Right renal cortex interstitium (tissue), 3 donors: ENCODE measurements at regions not wholly inside any gene's neighbourhood (a gene's known extent, or its start where the extent isn't known, plus 50 kb on each side); places are given as distances from the start of the nearest gene placed in this dataset.
A peak's percentile ranks its signal among the peaks of the same experiment; 100 is the strongest.
"Not testable (repeated sequence)": the region's sequence is repeated elsewhere in the genome, so short reads cannot be mapped to it uniquely, and the experiment has no call there.

ENCODE experiments used
- DNase-seq, 3 donors: peaks; one replicate each; pipeline ENCODE4 v3.0.0-alpha.2; 2013; ENCODE audit warnings: low read depth in 3 of 3, low spot score in 2 of 3

DNA sequence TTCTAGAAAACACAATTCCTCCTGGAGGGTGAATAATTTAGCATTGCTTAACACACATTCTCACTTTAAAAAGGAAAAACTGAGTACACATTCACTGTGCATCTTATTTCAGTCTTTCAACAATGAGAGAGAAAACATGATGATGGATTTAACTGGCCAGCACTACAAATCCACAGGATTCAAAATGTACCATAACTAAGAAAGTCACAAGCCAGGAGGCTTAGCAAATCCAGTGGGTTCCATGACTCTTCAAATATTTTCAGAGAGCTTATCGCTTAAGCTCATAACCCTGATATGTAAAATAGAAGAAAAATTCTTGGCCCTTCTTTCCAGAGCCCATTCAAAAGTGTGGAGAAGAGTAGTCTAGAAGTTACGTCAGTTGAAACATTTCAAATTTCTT, 820.3 kb downstream of the LTN1 start:
- no peak for DNase-seq

- no peak for DNase-seq
Observed at GRCh38 chr21:28167366-28167765, 825.3 kb downstream of the LTN1 start.

DNA sequence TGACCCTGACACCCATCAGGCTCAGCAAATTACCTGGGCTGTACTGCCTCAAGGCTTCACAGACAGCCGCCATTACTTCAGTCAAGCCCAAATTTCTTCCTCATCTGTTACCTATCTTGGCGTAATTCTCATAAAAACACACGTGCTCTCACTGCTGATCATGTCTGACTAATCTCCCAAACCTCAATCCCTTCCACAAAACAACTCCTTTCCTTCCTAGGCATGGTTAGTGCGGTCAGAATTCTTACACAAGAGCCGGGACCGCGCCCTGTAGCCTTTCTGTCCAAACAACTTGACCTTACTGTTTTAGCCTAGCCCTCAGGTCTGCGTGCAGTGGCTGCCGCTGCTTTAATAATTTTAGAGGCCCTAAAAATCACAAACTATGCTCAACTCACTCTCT, 828.2 kb downstream of the LTN1 start:
- not testable (repeated sequence) for DNase-seq

- DNase-seq: not testable (repeated sequence)
Observed at GRCh38 chr21:28162052-28162451, 830.6 kb downstream of the LTN1 start.

DNA sequence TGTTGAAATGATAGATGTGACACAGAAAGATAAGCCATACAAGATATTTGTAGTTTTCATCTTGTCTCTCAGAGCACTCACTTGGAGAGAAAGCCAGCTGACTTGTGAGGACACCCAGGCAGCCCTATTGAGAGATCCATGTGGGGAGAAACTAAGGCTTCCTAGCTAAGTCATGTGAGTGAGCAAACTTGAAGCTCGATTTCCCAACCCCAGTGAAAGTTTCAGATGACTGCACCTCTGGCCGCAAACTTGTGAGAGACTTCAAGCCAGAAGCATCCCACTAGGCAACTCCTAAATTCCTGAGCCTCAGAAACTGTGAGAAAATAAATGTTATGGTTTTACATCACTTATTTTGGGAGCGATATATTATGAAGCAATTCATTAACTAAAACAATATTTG, 832.3 kb downstream of the LTN1 start:
- peak; percentile 1 to 13 (median 1) for DNase-seq

GRCh38 chr21:28159396-28159795, 833.3 kb downstream of the LTN1 start:
- DNase-seq: no peak

DNA sequence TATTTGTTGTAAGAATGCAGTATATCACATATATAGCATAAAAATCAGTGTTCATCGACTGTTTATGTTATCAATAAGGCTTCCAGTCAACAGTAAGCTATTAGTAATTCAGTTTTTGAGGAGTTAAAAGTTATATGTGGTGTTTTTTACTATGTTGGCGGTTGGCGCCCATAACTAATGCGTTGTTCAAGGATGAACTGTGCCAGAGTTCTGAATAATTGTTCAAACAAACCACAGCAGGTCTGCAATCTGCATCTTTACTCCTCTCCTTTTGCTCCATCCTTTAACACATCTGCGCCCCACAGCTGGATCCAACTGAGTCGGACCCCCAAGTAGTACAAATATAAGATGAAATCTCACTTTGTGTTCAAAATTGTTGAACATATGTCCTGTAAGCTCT, 836.1 kb downstream of the LTN1 start:
- no peak for DNase-seq

DNA sequence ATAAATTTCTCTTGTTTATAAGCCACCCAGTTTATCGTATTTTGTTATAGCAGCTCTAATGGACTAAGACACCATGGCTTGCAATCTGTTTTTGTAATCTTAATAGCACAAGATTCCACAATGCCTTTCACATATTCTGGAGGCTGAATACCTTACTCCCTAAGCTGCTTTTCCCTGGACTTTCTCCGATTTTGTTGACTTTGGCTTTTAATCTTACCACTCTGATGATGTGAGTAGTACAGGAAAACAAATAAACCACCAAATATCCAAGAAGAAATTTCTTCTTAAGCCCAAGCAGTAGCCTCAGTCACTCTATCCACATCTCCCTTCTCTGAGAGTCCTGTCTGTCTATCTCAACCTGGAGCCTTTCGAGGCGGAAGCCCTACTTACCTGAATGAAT, 838.6 kb downstream of the LTN1 start:
- no peak for DNase-seq

DNA sequence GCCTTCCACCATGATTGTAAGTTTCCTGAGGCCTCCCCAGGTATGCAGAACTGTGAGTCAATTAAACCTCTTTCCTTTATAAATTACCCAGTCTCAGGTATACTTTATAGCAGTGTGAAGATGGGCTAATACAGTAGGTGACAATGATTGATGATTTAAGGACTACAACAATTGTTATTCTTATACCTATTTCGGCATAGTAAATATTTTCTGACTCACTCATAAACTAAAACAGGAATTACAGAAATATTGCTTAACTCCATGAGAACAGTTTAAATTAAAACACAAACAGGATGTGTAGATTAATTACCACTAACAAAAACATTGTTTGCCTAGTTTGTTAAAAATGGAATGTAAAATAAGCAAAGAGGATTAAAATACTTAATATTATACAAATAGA, 839.9 kb downstream of the LTN1 start:
- DNase-seq: no peak

- DNase-seq: no peak
Observed at GRCh38 chr21:28151758-28152157, 840.9 kb downstream of the LTN1 start.

GRCh38 chr21:28150778-28151177, 841.9 kb downstream of the LTN1 start:
- DNase-seq: no peak

DNA sequence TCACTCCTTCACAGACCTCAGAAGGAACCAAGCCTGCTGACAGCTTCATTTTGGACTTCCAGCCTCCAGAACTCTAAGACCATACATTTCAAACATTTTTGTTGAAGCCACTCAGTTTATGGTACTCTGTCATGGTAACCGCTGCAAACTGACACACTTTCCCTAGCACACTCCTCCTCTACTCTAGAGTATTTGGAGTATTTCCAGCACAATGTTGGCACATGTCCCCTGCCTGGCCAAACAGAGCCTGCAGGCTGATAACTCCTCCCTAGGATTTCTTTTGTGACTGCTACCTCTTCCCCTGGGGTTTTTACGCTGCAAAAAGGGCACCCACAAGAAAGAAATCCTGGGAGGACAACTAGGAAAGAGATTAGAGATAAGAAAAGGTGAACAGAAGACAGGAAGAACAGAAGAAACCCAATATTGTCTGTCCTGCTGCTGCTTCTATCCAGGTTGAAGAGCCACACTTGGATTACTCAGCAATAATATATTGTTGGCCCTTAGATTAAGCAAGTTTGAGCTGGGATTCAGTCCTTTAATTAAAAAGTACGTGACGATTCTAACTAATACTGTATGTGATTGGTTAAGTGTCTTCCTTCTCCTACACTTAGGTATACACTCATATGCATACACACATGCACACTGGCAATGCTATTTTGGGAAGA, 844.1 kb downstream of the LTN1 start:
- no peak for DNase-seq

- DNase-seq: no peak
Observed at GRCh38 chr21:28144653-28145052, 848.0 kb downstream of the LTN1 start.

DNA sequence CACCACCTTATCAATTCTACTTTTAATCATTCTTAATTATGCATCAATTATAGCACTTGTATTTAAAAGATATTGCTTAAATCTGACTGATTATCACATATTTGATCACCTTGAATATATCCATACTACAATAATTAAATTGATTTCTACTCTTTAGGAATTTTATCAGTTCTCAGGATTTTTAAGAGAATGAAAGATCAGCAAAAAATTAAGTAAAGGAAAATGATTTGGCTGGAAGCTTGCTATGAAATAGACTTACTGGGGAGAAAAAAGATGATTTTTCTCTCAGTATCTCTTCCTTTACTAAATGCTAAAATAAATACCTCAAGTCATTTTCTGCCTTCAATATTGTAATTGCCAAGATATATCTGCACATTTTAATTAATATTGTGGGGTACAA, 848.6 kb downstream of the LTN1 start:
- DNase-seq: no peak

DNA sequence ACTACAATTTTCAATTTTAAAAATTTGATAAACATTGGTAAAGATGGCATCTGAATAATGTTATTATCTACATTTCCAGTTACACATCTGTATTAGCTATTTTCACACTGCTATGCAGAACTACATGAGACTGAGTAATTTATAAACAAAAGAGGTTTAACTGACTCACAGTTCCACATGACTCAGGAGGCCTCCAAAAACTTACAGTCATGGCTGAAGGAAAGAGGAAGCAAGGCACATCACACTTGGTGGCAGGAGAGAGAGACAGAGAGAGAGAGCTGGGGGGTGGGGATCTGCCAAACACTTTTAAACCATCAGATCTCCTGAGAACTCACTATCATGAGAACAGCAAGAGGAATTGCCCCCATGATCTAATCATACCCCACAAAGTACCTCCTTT, 850.0 kb downstream of the LTN1 start:
- no peak for DNase-seq

DNA sequence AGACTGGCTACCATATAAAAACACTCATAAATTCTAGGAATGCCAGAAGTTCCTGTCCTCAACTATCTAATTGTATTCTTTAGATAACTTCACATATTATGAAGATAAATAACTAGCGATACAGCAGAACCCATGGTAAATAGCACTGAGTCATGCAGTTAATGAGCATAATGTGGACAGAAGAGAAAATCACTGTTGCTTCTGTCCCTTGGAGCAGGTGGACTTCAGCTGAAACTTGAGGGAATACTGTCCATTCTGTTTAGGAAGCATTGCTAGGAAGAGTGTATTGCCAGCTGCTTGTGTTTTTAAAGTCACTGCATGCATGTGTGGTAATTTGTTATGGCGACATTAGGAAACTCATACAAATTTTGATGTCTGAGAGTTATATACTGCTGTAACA, 854.4 kb downstream of the LTN1 start:
- DNase-seq: no peak

- DNase-seq: no peak
Observed at GRCh38 chr21:28136656-28137255, 855.9 kb downstream of the LTN1 start.

DNA sequence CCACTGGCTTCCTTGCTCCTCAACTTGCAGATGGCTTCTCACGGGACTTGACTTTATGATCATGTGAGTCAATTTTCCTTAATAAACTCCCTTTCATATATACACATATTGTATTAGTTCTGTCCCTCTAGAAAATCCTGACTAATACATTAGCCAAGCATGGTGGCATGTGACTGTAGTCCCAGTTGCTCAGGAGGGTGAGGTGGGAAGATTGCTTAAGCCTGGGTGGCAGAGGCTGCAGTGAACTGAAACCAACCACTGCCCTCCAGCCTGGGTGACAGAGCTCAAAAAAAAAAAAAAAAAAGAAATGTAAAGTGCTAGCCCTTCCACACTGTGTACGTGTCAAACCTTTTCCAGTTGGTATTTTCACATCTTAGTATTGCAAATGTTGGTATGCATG, 857.0 kb downstream of the LTN1 start:
- DNase-seq: no peak

- no peak for DNase-seq
Observed at GRCh38 chr21:28133116-28133515, 859.6 kb downstream of the LTN1 start.

- DNase-seq: no peak
Observed at GRCh38 chr21:28132713-28133112, 860.0 kb downstream of the LTN1 start.

DNA sequence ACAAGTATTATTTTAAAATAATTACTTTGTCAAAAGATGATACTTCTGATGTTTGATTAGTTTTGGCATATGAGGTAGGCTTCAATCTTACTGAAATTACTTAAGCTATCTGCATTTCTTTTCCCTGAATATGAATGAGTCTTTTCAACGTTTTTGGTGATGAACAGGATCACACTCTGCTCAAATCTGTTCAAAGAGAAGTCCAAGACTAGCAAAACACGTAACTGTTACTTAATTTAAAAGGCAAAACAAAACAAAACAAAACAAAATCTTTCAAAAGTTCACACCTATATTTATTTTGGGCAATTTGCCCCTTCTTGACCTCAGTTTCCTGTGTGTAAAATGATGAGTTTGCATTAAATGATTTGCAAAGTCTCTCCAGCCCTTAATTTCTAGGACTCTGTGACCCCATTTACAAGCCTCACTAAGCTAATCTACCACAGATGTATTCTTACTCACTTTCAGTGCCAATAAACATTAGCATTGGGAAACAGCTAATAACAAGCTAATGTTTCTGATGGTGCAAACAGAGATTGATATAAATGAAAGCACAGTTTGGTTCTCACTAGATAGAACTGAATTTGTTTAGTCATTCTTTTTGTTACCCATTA, 865.4 kb downstream of the LTN1 start:
- DNase-seq: no peak

DNA sequence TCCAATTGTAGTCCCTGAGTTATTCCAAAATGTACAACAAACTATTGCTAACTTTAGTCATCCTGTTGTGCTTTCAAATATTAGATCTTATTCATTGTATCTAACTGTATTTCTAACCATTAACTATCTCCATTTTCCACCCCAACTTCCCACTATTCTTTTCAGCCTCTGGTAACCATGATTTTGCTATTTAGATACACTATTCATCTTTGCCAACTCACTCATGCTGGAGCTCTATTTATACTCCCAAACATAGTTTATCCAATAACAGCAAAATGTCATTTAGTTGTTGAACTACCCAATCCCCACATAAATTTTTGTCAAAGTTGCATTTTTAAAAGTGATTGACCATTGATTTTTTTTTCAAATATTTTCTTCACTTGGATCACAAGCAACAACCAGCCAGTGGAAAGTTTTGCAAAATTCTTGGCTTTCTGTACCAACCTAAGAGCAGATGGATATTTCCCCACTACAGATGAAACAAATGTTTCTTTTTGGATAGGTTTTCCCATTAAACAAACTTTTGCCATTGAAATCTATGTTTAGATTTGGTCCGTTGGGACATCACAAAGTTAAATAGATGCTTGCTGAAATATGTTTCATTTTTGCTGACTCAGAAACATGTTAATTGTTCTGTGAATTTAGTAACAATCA, 866.0 kb downstream of the LTN1 start:
- no peak for DNase-seq
